SJCRH30 (cell line): ENCODE measurements at regions not wholly inside any gene's neighbourhood (a gene's known extent, or its start where the extent isn't known, plus 50 kb on each side); places are given as distances from the start of the nearest gene placed in this dataset.
A peak's percentile ranks its signal among the peaks of the same experiment; 100 is the strongest.
"Not testable (repeated sequence)": the region's sequence is repeated elsewhere in the genome, so short reads cannot be mapped to it uniquely, and the experiment has no call there.

ENCODE experiments used
- DNase-seq, 2 experiments: peaks; one replicate each; pipeline ENCODE4 v3.0.0-alpha.2; 2015 to 2020
- H3K27ac ChIP-seq: fragments of 250-450 bp; sonication (Bioruptor Pico); 2 replicates; pipeline ENCODE4 v1.5.1; 2020; ENCODE audit warnings: mild to moderate bottlenecking, moderate library complexity
- H3K27me3 ChIP-seq: fragments of 250-450 bp; sonication (Bioruptor Pico); 2 replicates; pipeline ENCODE4 v1.5.1; 2020; ENCODE audit warnings: mild to moderate bottlenecking, moderate library complexity
- H3K36me3 ChIP-seq: fragments of 250-450 bp; sonication (Bioruptor Pico); 2 replicates; pipeline ENCODE4 v1.5.1; 2020; ENCODE audit warnings: mild to moderate bottlenecking, moderate library complexity
- H3K4me1 ChIP-seq: fragments of 250-450 bp; sonication (Bioruptor Pico); 2 replicates; pipeline ENCODE4 v1.5.1; 2020; ENCODE audit warnings: mild to moderate bottlenecking, moderate library complexity
- H3K4me3 ChIP-seq: fragments of 250-450 bp; sonication (Bioruptor Pico); 2 replicates; pipeline ENCODE4 v1.5.1; 2020; ENCODE audit warnings: mild to moderate bottlenecking, moderate library complexity
- H3K9me3 ChIP-seq: fragments of 250-450 bp; sonication (Bioruptor Pico); replicated peaks from 2 replicates; pipeline ENCODE4 v1.5.1; 2020; ENCODE audit warnings: mild to moderate bottlenecking, moderate library complexity

DNA sequence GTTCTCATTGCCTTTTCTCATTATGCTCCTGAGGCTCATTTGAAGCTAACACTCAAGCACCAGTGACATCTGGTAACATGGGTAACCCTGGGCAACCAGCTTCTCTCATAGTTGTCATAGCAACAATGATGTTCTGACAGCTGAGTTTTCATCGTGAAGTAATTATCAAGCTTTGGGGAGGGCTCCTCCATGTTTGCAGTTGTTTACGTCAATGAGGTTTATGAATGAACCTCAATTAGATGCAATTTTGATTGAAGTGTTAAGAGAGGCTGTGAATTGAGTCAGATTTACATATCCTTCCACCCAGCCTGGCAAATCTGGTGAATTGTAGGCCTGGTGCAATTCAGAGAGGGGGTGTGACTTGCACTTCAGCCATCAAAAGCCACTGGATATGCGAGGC, 119.3 kb upstream of the CHD2 start:
- Histone ChIP-seq H3K27ac (no peak overlapping the region), H3K36me3 (no peaks in the 10 kb centered on the region), H3K9me3 (0 out of 2 replicates have a peak, but pooled peaks cover 4% of the 10 kb centered on the region), H3K27me3 (no peaks in the 10 kb centered on the region), H3K4me3 (no peak overlapping the region), H3K4me1 (no peaks in the 10 kb centered on the region)
- no peak for DNase-seq

DNA sequence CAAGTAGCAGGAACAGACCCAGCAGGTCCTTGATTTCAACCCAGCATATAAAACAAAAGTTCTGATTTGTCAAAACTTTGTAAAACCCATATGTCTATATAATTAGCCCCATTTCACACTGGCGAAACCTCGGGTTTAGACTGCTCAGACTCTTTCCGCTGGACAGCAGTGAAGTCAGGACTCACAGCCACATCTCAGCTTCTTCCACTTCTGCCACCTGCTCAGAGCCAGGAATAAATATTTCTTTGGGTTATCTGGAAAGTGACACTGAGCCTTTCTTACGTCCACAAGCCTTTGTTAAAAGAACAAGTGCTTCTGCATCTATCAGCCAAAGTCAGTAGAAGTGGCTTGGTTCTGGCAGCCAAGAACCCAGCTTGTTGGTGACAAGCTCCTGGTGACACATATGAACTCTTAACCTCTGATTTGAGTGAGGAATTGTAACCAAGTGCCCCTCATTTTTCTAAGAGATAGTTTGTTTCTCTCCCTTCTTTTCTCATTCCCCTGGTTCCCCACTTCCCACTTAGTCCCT, 118.1 kb upstream of the CHD2 start:
- no peak for DNase-seq
- H3K36me3 ChIP-seq: no peaks in the 10 kb centered on the region

DNA sequence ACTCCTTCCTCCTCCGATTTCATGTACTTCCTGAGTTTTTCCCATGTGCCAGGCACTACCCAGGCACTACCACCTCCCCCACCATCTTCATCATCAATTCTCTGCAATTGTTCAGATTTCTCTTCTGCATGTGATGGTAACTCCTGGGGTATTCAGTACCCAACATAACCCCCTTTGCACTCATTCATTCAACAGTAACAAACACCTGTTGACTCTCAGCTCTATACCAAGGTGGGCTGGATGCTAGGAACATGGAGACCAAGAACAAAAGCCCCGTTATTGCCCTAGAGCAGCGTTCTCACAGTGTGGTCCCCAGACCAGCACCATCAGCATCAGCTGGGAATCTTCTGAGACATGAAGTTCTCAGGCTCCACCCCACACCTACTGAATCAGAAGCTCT, 113.0 kb upstream of the CHD2 start:
- DNase-seq: no peak
- H3K9me3 ChIP-seq: no peaks in the 10 kb centered on the region
- no peaks in the 10 kb centered on the region for H3K36me3 ChIP-seq
- H3K4me1 ChIP-seq: no peaks in the 10 kb centered on the region
- H3K4me3 ChIP-seq: no peak overlapping the region
- H3K27me3 ChIP-seq: no peaks in the 10 kb centered on the region
- H3K27ac ChIP-seq: no peak overlapping the region

More for the DNA sequence above, 118.1 kb upstream of the CHD2 start:
- H3K4me3 ChIP-seq: no peak overlapping the region
- no peak overlapping the region for H3K27ac ChIP-seq
- H3K9me3 ChIP-seq: 0 out of 2 replicates have a peak, but pooled peaks cover 4% of the 10 kb centered on the region
- no peaks in the 10 kb centered on the region for H3K4me1 ChIP-seq
- H3K27me3 ChIP-seq: no peaks in the 10 kb centered on the region

DNA sequence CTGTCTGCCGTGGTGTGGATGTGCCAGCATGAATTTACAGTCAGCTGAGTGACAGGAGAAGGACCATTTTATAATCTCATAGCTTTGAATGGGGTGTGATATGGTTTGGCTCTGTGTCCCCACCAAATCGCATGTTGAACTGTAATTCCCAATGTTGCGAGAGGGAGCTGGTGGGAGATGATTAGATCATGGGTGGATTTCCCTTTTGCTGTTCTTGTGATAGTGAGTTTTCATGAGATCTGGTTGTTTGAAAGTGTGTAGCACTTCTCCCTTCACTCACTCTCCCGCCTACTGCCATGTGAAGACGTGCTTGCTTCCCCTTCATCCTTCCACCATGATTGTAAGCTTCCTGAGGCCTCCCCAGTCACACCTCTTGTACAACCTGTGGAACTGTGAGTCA, 111.9 kb upstream of the CHD2 start:
- no peaks in the 10 kb centered on the region for H3K4me1 ChIP-seq

DNA sequence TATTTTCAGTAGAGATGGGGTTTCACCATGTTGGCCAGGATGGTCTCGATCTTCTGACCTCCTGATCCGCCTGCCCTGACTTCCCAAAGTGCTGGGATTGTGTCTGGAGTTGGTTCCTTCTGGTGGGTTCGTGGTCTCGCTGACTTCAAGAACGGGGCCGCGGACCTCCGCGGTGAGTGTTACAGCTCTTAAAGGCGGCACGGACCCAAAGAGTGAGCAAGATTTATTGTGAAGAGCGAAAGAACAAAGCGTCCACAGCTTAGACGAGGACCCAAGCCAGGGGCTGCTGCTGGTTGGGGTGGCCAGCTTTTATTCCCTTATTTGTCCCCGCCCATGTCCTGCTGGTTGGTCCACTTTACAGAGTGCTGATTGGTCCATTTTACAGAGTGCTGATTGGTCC, 111.3 kb upstream of the CHD2 start:
- H3K4me1 ChIP-seq, H3K36me3 ChIP-seq, H3K27me3 ChIP-seq, DNase-seq, H3K9me3 ChIP-seq, H3K27ac ChIP-seq, H3K4me3 ChIP-seq: not testable (repeated sequence)

More for the DNA sequence above, 111.9 kb upstream of the CHD2 start:
- no peak overlapping the region for H3K4me3 ChIP-seq
- no peaks in the 10 kb centered on the region for H3K36me3 ChIP-seq
- no peak overlapping the region for H3K27ac ChIP-seq
- no peaks in the 10 kb centered on the region for H3K9me3 ChIP-seq
- no peak for DNase-seq
- H3K27me3 ChIP-seq: no peaks in the 10 kb centered on the region

DNA sequence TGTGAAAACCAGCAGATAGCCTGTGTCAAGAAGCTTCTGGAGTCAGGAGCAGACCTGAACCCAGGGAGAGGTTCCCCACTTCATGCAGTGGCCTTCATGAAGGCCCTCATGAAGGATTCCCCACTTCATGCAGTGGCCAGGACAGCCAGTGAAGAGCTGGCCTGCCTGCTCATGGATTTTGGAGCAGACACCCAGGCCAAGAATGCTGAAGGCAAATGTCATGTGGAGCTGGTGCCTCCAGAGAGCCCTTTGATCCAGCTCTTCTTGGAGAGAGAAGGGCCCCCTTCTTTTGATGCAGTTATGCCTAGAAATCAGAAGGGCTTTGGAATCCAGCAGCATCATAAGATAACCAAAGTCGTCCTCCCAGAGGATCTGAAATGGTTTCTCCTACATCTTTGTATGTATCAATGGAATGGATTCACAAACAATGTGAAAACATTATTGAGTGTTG, 103.9 kb upstream of the CHD2 start:
- Histone ChIP-seq H3K4me1 (no peaks in the 10 kb centered on the region), H3K27me3 (no peaks in the 10 kb centered on the region), H3K9me3 (no peaks in the 10 kb centered on the region), H3K4me3 (no peak overlapping the region), H3K36me3 (no peaks in the 10 kb centered on the region), H3K27ac (no peak overlapping the region)
- no peak for DNase-seq

DNA sequence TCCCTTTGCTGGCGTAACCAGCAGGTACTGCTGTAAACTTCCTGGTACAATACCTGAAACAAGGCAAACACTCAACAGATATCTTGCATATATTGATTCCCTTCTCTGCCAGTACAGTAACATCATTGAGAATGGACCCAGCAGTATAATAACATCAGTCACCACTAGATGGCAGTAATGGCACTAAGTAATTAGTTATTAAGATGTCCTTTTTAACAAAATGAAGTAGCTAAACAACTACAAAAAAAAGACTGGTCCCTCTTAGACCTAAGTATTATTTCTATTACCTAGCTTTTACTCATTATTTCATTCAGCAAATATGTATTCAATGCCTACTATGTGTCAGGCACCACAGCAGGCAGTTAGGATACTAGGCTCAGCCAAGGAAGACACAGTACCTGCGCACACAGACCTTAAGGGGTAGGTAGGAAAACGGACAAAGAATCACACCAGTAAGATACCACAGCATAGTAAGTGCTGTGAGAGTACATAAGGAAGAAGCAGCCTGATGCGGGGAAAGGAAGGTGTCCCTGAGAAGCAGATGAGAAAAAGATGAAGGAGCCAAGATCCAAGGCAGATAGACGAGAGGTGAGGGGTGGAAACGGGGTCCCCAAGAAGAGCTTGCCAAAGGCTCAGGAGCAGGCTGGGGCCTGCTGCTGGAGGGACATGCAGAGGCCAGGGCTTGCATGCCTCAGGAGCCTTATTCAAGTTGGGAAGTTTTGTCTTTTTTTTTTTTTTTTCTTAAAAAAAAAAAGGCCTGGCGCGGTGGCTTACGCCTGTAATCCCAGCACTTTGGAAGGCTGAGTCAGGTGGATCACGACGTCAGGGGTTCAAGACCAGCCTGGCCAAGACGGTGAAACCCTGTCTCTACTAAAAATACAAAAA, 102.7 kb upstream of the CHD2 start:
- H3K27me3 ChIP-seq: no peaks in the 10 kb centered on the region
- peak; percentile 42 to 92 for DNase-seq
- H3K36me3 ChIP-seq: no peaks in the 10 kb centered on the region
- no peaks in the 10 kb centered on the region for H3K9me3 ChIP-seq
- peaks cover 10% of the 10 kb centered on the region for H3K4me1 ChIP-seq
- no peak overlapping the region for H3K4me3 ChIP-seq
- H3K27ac ChIP-seq: no peak overlapping the region

DNA sequence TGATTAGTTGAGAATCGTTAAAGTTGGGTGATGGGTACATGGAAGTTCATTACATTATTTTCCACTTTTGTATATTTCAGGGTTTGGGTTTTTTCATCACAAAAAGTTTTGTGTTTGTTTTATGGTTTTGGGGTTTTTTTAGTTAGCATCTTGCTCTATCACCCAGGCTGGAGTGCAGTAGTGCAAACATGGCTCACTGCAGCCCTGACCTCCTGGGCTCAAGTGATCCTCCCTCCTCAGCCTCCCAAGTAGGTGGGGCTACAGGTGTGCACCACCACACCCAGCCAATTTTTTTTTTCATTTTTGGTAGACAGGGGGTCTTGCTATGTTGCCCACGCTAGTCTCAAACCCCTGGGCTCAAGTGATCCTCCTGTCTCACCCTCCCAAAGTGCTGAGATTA, 100.1 kb upstream of the CHD2 start:
- DNase-seq: no peak
- no peaks in the 10 kb centered on the region for H3K9me3 ChIP-seq
- no peak overlapping the region for H3K4me3 ChIP-seq
- no peaks in the 10 kb centered on the region for H3K36me3 ChIP-seq
- H3K27me3 ChIP-seq: no peaks in the 10 kb centered on the region
- H3K4me1 ChIP-seq: peaks cover 20% of the 10 kb centered on the region
- no peak overlapping the region for H3K27ac ChIP-seq

DNA sequence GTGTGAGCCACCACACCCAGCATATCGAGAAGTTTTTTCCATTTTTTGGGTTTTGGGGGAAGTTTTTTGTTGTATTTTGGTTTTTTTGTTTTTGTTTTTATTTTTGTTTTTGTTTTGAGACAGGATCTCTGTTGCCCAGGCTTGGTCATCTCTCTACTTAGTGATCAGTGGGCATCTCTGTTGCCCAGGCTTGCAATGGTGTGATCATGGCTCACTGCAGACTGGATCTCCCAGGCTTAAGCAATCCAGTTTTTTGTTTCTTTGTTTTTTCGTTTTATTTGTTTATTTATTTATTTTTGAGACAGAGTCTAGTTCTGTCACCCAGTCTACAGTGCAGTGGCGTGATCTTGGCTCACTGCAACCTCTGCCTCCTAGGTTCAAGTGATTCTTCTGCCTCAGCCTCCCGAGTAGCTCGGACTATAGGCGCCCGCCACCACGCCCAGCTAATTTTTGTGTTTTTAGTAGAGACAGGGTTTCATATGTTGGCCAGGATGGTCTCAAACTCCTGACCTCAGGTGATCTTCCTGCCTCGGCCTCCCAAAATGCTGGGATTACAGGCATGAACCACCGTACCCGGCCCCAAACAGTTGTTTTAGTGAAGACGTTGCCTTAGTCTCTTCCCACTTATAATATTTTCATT, 99.6 kb upstream of the CHD2 start:
- H3K36me3 ChIP-seq, DNase-seq, H3K4me3 ChIP-seq, H3K27me3 ChIP-seq, H3K9me3 ChIP-seq, H3K27ac ChIP-seq: not testable (repeated sequence)
- peaks cover 20% of the 10 kb centered on the region for H3K4me1 ChIP-seq

DNA sequence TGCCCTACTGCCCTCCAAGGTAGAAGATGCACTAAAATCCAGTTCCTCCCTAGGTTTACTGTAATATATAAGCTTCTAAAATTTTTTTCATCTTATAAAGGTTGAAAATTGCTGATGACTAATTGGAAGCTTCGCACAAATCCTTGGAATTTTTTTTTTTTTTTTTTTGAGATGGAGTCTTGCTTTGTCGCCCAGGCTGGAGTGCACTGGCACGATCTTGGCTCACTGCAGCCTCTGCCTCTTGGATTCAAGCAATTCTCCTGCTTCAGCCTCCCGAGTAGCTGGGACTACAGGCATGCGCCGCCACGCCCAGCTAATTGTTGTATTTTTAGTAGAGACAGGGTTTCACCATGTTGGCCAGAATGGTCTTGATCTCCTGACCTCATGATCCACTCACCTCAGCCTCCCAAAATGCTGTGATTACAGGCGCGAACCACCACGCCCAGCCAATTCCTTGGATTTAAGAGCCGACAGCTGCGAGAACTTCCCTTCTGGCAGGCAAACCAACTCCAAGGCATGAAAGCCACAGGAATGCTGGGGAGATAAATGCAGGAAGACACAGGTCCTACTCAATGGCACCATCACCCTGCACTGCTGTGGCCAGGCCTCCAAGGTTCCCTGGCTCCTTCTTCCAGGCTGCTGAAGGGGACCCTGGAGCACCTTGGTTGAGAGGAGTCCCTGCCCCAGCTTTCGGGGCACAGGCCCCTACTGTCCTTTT, 98.9 kb upstream of the CHD2 start:
- H3K4me1 ChIP-seq: peaks cover 20% of the 10 kb centered on the region
- H3K27me3 ChIP-seq, H3K9me3 ChIP-seq, H3K36me3 ChIP-seq: not testable (repeated sequence)
- peak overlapping the region; percentile 89 for H3K27ac ChIP-seq
- DNase-seq: peak; percentile 96 to 97
- H3K4me3 ChIP-seq: peak overlapping the region; percentile 2

DNA sequence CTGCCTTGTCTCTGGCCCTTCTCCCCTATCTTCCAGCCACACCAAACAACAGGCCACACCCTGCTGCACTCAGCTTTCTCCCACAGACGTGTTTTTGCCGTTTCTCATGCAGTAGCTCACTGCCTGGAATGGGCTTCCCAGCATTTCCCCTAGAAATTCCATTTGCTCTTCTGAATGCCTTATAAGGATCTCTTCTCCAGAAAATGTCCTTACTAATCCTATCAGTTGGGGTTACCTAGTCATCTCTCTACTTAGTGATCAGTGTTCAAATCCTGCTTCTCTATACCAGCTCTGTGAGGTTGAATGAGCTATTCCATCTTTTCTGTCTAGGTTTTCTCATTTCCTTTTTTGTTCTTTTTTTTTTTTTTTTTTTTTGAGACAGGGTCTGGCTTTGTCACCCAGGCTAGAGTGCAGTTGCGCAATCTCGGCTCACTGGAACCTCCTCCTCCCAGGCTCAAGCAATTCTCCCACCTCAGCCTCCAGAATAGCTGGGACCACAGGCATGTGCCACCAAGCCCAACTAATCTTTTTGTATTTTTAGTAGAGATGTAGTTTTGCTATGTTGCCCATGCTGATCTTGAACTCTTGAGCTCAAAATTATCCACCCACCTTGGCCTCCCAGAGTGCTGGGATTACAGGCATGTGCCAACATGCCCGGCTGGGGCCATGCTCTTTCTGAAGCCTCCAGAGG, 98.2 kb upstream of the CHD2 start:
- no peaks in the 10 kb centered on the region for H3K36me3 ChIP-seq
- DNase-seq: peak in 1 of 2 experiments; percentile 50
- H3K9me3 ChIP-seq: no peaks in the 10 kb centered on the region
- peaks cover 20% of the 10 kb centered on the region for H3K4me1 ChIP-seq
- peak overlapping the region; percentile 89 for H3K27ac ChIP-seq
- no peaks in the 10 kb centered on the region for H3K27me3 ChIP-seq
- H3K4me3 ChIP-seq: peak overlapping the region; percentile 2

DNA sequence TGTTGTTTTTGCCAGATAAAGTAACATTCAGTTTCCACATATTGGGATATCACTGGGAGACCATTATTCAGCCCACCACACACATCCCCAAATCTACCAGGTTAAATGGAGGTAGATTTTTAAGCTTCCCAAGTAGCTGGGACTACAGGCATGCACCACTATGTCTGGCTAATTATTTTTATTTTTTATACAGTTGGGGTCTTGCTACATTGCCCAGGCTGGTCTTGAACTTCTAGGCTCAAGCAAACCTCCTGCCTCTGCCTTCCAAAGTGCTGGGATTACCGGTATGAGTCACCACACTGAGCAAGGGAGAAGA, 96.6 kb upstream of the CHD2 start:
- Histone ChIP-seq H3K4me1 (peaks cover 20% of the 10 kb centered on the region), H3K27me3 (no peaks in the 10 kb centered on the region), H3K27ac (no peak overlapping the region; the same call in 1 of the 2 replicates), H3K36me3 (no peaks in the 10 kb centered on the region), H3K9me3 (no peaks in the 10 kb centered on the region), H3K4me3 (no peak overlapping the region)
- no peak for DNase-seq

DNA sequence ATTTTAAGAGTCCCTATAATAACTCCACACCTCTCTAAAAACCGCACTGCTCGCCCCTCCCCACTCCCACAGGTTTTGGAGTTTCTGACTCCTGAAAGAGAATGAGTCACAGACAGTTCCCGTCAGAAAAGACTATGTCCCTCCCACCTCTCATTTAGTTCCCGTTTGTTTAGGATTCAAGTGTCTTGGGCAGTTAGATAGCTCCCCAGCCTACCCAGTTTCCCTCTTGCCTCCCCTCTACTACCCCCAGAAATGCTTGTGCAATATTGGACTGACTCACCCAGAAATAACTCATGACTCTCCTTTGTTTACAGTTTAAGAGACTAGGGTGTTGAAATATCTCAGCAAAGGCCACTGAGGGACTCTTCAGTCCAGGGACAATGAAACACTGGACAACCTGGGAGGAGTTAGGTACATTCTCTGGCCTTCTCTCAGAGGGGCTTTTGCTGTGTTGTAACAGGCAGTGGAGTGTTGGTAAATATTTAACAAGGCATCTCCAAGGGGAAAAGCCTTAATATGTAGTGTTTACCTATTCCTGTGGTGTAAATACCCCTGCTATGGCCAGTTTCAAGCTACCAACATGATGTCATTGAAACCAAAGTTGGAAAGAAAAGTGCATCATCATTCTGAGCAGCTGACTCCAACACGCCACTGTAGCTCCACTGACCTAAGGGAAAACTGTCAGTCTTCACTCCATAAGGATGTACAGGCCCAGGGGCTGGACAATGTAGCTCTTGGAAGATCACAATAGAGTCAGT, 96.1 kb upstream of the CHD2 start:
- Histone ChIP-seq H3K9me3 (no peaks in the 10 kb centered on the region), H3K27me3 (no peaks in the 10 kb centered on the region), H3K27ac (peak overlapping the region; percentile 32), H3K4me3 (no peak overlapping the region), H3K36me3 (no peaks in the 10 kb centered on the region), H3K4me1 (peaks cover 20% of the 10 kb centered on the region)
- peak; percentile 81 to 83 for DNase-seq

DNA sequence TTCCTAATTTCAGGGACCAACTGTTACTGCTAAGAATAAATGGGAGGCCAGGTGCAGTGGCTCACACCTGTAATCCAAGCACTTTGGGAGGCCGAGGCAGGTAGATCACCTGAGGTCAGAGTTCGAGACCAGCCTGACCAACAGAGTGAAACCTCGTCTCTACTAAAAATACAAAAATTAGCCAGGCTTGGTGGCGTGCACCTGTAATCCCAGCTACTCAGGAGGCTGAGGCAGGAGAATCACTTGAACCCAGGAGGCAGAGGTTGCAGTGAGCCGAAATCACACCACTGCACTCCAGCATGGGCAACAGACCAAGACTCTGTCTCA, 95.6 kb upstream of the CHD2 start:
- peaks cover 20% of the 10 kb centered on the region for H3K4me1 ChIP-seq
- DNase-seq, H3K4me3 ChIP-seq, H3K9me3 ChIP-seq, H3K36me3 ChIP-seq, H3K27me3 ChIP-seq: not testable (repeated sequence)
- H3K27ac ChIP-seq: peak overlapping the region; percentile 32; the same call in 1 of the 2 replicates
